HG03432 (cell line): ENCODE measurements at regions not wholly inside any gene's neighbourhood (a gene's known extent, or its start where the extent isn't known, plus 50 kb on each side); places are given as distances from the start of the nearest gene placed in this dataset.
A peak's percentile ranks its signal among the peaks of the same experiment; 100 is the strongest.
"Not testable (repeated sequence)": the region's sequence is repeated elsewhere in the genome, so short reads cannot be mapped to it uniquely, and the experiment has no call there.

Experiments used
- ATAC-seq: cut with Tn5 transposase; IDR thresholded peaks from one replicate; pipeline ENCODE4 v1.9.1; 2021; ENCODE audit warnings: mild to moderate bottlenecking, moderate library complexity; ENCODE audit not compliant: unreplicated experiment

DNA sequence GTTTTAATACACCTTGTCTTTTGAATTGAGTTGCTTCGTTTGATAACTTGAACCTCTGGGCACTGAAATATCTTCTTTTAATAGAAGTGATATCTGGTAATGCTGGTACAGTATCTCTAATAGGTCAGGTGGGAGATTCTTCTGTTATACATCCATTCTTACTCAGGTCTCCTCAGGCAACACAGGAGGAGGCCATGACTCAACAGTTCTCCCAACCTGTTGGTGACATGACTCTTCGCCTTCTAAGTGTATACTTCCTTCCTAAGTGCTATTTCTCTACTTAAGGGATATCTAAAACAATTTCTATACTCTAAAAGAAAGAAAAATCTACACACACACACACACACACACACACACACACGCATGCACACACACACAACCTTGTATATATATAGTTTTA, 509.1 kb downstream of the PCNX1 start:
- ATAC-seq = no peak

DNA sequence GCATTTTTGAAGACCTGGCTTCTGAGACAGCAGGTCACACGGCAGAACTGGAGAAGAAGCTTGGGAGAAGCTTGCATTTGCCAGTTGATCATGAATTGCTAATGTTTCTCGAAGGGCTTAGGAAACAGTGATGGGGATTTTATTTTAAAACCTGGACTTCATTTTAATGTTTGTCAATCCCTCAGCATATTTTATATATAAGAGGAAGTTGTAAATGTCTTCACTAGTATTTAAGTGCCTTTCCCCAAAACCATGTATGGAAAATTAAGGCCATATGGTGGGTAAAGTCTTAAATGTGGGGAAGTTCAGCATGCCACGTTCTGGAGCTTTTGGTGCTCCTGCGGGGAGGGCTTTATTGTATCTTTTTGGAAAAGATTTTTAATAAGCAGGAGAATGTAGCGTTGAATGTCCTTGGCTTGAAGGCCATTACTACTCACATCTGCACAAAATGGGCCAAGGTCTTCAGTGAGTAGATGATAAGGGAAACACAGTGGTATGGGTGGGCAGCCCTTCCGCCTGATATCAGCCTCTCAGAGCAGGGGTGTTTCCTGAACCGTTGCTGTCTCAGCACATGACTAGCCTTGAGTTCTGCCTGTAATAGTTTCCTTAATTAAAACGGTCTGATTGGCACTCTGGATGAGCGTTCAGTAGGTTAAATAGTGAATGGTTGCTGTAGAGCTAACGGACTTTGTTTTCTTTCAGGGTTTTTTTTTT, 511.4 kb downstream of the PCNX1 start:
- no peak for ATAC-seq

DNA sequence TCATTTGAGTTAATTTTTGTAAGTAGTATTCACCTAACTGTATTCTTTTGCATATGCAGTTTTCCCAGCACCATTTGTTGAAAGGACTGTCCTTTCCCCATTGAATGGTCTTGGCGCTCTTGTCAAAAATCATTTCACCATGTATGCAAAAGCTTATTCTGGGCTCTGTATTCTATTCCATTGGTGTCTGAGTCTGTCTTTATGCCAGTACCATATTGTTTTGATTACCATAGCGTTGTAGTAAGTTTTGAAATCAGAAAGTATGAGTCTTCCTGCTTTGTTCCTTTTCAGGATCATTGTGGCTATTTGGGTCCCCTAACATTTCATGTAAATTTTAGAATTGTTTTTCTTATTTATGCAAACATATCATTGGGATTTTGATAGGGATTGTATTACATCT, 508.7 kb upstream of the RGS6 start:
- ATAC-seq = no peak

DNA sequence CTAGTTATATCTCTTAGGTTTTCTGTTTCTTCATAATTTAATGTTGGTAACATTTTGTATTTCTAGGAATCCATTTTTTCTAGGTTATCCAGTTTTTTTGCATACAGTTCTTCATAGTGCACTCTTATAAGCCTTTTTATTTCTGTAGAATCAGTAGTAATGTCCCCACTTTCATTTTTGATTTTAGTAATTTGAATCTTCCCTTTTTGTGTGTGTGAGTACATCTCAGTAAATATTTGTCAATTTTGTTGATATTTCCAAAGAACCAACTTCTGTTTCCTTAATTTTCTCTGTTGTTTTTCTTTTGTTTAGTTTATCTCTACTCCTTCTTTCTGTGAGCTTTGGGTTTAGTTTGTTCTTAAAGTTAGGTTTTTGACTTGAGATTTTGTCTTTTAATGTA, 507.3 kb upstream of the RGS6 start:
- ATAC-seq = no peak

DNA sequence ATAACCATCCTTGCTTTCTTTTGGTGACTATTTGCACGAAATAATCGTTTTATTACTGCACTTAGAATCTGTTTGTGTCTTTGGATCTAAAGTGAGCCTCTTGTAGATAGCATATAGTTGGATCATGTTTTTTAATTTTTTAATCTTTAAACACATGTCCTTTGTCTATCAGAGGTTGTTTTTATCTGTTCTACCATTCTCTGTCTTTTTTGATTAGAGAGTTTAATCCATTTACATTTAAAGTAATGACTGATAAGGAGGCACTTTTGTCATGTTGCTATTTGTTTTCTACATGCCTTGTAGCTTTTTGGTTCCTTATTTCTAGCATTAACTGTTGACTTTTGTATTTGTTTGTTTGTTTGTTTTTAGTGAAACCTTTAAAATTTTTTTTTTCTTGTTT, 506.2 kb upstream of the RGS6 start:
- no peak for ATAC-seq

DNA sequence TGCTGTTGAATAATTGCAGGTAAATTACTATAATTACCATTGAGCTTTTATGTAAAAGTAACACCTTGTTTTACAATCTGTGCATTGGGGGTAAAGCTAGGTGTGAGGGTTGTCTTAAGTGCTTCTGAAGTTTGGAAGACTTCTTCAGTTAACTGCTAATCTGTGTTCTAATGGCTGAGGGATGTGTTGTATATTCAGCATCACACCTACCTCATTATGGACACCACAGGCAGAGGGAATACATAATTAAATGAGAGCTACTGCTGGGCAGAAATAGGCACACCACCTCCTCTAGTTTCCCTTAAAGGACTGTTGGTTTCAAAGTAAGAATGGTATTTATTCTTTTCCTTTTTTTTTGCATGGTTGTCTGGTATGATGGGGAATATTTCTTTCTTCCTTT, 502.3 kb upstream of the RGS6 start:
- ATAC-seq = no peak

DNA sequence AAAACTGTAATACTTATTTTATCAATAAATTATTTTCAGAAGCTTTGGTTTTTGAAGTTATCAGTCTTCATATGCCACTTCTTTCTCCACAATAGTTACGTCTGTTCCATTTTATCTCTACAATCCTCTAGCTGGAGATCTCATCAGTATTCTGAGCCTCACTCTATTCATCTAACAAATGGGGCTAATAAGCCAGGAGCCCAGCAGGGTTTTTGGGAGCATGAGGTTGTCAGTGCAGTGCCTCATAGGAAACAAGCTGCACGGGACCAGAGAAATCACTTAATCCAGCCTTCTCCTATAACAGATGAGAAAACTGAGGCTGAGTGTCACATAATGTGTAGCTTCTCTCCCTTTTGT, 501.9 kb upstream of the RGS6 start:
- peak; percentile 10 for ATAC-seq

DNA sequence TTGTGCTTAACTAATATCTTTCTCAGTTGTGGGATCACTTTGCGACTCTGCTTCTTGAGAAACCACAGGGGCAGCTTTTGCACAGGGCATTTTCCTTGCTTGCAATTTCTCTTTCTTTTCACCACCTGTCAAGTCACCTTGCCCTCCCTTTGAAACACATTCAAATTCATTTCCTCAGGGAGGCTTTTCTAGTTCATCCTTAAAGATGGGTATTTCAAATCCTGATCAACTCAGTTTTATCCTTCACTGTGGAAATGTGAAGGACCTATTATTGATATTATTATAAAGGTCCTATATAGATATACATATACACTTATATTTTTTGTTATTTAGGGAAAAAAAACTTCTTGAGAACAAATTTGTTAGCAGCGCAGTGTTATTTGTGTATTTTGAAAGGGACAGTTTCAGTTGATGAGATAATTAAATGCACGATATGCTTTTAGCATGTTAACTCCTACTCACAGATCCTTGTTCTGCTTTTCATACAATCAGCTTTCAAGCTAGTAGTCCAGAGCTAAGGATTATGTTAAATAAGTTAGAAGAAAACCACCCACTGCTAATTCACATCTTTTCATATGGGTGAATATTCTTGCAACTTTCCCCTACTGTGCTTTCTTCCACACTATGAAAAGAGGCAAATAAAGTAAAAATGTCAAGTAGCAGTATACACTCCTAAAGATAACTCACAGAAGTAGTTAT, 501.4 kb upstream of the RGS6 start:
- ATAC-seq = peak; percentile 71

DNA sequence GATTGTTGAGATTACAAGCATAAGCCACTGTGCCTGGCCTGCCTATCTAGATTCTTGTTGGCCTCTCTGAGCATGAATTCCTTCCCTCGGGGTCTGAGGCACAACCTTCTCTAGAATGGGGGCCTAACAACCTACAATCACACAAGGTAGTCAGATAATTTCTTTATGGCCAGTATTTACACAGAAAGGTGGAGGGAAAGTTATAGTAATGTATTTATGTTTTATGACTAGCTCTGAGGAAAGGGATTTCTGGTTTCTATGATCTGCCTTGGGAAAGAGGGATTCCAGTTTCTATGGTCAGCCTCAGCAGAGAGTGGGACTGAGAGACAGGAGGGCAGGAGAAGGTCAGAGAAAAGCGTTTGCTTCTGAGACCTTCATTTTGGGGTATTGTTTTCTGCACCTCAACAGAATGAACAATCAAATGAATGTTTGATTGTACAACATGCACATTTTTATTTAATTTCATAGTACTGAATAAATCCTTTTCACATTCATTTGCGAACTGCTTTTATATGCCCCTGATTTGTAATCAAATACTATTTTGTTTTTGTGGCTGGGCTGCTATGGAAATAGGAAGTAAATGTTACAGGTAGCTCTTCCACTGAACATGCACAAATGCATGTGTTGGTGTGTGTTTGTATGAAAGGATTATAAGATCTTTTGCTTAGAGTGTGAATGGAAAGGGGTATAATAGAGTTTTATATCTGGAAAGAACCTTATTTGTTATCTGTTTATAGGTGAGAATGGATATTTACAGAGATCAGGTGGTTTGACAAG, 499.7 kb upstream of the RGS6 start:
- ATAC-seq = no peak

DNA sequence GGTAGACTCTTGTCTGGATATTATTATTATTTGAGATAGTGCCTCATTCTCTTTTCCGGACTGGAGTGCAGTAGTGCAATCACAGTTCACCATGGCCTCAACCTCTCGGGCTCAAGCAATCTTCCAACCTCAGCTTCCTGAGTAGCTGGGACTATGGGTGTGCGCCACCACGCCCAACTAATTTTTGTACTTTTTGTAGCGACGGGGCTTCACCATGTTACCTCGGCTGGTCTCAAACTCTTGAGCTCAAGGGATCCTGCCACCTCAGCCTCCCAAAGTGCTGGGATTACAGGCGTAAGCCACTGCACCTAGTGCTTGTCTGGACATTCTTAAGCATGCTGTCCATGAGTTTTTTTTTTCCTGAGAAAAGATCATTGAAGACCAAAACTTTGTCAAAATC, 498.9 kb upstream of the RGS6 start:
- no peak for ATAC-seq

DNA sequence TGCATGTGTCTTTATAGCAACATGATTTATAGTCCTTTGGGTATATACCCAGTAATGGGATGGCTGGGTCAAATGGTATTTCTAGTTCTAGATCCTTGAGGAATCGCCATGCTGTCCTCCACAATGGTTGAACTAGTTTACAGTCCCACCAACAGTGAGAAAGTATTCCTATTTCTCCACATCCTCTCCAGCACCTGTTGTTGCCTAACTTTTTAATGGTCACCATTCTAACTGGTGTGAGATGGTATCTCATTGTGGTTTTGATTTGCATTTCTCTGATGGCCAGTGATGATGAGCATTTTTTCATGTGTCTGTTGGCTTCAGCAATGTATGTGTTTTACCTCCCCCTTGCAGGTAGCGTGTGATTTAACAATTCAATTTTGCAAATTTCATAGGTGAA, 496.6 kb upstream of the RGS6 start:
- ATAC-seq = not testable (repeated sequence)

DNA sequence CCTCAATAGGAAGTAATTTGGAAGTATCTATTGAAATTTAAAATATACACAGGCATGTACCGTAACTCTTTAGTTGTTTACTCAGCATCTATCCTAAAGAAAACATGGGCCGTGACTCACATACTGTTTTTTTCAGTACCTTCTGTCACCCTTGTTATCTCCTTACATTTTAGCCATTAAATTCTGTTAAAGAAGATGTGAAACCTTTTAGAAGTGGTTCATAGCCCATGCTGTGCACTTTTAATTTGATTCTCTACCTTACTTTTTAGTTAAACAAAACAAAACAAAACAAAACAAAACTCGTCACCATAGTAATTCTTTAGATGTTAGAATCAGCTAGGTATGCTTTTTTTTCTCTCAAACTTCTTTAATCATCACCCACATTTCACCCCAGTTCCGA, 494.4 kb upstream of the RGS6 start:
- no peak for ATAC-seq

DNA sequence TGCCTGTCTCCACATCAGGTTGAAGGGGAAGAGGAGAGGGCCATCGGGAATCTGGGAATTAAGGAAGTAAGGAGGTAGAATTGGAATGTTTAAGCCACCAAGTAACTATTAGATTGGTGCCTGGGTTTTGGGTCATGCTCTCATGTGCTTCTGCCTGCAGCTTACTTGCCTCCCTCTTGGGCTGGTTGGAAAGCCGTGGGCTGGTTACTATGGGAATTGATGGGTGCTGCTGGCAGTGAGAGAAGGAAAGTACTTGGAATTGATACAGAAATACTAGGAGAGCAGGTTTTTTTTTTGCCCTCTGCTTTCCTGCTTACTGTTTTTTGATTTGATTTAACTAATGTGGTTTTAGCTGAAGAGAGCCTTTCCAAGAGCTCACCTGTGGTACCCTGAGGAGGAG, 493.5 kb upstream of the RGS6 start:
- no peak for ATAC-seq

DNA sequence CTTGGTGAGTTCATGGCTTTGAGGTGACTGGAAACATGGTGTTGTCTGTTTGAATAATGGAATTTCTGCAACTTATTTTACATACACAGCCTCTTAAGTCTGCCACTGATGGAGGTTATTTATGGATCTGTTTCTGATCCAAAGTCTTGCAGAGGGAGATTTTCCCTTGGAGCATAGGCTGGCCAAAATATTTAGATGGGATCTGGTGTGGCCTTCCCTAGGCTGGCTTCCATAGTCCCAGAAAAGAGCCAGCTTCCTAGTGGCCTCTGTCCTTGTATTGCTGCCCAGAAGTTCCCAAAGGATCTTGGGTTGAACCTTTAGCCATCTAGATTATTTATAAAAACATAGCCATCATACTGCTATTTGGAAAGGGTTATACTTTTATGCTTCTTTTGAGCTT, 491.1 kb upstream of the RGS6 start:
- no peak for ATAC-seq

DNA sequence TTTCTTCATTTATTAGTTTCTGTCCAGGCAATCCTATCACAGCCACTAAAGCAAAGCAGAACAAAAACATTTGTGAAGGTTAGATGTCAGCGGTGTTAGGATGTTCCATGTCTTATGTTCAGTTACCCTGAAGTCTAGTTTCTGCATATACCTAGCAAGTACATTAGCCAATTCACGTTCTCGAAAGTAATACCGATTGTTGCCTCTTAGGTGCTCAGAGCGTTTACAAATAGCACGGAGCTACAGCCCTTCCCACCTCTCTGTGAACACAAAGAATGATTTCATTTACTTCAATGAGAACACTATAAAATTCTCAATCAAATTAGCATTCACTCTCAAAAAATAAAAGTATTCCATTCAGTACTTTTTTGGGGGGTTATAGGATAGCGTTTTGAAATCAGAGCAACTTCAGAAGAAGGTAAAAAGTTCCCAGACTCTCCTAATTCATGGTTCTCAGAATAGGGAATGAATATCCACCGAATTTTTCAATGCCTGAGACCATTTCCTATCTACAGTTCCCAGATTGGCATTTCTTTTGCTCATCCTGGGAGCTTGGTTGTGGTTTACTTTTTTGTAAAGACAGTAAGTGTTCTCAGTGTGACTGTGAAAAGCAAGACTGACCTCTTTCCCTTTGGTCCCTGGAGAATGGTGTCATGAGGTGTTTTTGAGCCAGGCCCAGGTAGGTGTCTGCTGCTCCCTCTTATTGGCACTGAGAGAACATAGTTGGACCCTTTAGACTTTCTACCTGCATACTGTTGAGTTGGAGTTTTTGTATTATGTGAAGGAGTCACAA, 488.0 kb upstream of the RGS6 start:
- no peak for ATAC-seq

DNA sequence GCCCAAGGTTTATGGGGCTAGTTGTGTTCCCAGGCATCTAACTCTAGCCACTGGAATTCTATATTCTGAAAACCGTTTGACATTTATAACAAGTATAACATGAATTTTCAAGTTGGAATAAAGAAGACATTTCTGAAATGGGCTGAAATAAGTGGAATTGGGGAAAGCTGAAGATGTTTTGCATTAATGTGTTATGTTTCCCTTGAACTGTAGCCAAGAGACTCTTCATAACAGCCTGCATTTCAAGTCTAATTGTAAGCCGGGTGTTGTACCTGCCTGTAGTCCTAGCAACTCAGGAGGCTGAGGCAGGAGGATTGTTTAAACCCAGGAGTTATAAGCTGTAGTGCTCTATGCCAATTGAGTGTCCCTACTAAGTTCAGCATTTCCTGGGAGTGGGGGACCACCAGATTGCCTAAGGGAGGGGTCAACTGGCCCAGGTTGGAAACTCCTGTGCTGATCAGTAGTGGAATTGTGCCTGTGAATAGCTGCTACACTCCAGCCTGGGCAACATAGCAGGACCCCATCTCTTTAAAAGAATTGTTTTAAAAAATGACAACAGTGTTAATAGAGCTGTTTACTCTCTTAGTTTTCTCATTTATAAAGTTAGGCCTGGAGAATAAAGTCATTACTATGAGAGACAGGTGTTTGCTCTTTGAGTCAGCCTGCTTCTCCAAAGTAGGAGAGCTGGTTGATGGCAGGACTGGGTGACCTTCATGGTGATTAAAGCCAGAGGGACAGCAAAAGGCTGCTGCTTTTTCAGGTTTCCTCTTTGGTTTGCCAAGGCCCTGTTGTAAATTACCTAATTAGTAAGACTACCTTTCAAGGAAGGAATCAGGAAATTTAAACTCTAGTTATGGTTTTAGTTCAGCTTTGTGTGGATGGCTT, 483.6 kb upstream of the RGS6 start:
- no peak for ATAC-seq

DNA sequence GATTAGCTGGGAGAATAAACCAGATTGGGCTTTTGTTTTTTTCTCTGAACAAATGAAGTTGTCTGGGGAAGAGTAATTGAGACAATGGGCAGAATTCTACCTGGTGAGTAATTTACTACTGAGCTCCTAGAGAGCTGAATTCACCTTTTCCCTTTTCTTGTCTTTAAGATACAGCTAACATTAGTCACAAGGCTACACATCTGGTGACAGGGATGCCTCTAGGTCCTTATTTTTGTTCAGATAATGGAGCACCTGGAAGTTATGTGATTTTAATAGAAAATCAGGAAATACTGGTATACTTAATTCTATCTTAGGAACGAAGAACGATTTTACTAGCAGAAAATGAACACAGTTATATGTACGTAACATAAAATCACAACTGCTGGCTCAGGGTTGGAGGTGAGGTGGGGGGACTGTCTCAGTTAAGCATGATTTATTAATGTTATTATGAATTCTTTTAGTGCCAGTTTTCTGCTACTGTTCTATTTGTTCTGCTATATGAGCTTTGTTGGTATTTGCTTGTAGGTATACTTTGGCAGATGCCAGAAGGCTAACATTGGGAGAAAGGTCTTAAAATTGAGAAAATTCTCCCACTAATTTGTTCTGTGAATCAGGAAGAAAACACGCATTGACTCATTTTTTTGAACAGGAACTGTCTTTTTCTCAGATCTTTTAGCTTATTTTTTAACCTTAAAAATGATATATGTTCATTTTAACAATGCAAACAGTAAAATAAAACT, 482.7 kb upstream of the RGS6 start:
- ATAC-seq = no peak

DNA sequence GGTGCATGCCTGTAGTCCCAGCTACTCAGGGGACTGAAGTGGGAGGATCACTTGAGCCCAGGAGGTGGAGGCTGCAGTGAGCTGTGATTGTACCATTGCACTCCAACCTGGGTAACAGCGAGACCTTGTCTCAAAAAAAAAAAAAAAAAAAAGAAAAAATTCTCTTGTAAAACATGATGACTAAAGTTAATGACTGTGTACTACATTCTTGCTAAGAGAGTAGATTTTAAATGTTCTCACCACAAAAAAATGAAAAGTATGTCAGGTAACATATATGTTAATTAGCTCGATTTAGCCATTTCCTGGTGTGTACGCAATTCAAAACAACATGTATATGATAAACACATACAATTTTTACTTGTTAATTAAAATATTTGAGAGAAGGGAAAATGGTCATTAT, 480.7 kb upstream of the RGS6 start:
- no peak for ATAC-seq

DNA sequence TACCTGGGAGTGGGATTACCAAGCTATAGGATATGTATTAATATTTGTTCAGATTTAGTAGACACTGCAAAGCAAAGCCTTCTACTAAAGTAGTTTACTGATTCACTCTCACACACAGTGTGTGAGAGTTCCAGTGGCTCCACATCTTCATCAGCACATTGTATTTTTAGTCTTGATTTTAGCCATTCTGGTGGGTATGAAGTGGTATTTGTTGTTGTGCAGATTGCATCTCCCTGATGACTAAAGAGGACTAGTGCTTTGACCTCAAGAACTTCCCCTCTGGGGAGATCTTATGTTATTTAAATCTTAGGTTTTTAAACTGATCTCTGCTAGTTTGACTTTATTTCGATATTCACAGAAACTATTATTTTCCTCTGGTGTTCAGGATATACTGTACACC, 479.7 kb upstream of the RGS6 start:
- ATAC-seq = no peak

DNA sequence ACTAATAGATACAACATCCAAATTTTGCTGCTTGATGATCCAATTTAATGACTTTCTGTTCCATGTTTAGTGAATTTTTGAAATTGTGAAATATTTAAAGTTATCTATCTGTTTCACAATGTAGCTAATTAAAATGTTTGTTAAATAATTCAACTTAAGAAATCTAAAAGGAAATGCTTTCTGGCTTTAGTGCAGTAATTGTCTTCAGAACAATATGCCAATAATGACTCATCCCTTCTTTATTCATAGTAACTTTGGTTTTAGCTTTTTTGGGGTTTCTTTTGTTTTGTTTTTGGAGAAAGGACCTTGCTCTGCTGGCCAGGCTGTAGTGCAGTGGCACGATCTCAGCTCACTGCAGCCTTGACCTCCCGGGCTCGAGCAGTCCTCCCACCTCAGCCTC, 479.2 kb upstream of the RGS6 start:
- ATAC-seq = no peak
